Stimulated activated CD8-positive, alpha-beta memory T cell treated with anti-CD3 and anti-CD28 coated beads, Interleukin-7, amount 100 ng/mL, for 48 hours (primary cell): ENCODE measurements at regions not wholly inside any gene's neighbourhood (a gene's known extent, or its start where the extent isn't known, plus 50 kb on each side); places are given as distances from the start of the nearest gene placed in this dataset.

Experiments used
- DNase-seq, 2 donors: peaks; one replicate each; pipeline ENCODE4 v3.0.0-alpha.2; 2020; ENCODE audit warnings: low read depth in 1 of 2; ENCODE audit errors: extremely low read depth in 1 of 2

DNA sequence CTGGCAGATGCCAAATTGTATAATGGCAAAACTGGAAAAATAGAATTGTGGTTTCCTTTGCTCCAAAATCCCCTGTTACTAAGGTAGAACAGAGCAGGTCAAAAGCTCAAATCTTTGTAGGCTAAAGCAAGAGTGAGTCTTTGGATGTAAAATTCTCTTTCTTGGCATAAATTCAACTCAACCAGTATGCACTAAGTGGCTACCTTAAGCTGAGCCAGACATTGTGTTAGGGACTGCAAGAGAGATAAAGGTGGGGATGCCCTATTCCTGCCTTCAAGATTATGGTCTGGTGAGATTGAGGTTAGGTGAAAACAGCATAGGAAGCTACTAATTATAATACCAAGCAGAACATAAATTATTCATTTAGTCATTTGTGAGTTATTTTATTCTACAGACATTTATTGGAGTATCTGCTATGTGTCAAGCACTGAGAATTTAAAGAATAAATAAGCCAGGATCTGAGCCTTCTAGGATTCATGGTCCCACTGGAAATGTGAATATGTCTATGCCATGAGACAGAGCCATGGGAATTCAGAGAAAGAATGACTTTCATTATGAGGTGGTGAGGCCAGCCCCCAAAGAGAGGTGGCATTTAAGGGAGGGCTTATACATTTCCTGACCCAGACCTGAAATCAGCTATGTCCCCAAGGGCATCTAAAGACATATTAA, 198.0 kb upstream of the NCKAP5 start:
- no peak for DNase-seq

- DNase-seq: no peak
Observed at GRCh38 chr2:133768256-133768655, 200.0 kb upstream of the NCKAP5 start.

- no peak for DNase-seq
Observed at GRCh38 chr2:133768658-133769435, 200.6 kb upstream of the NCKAP5 start.

DNA sequence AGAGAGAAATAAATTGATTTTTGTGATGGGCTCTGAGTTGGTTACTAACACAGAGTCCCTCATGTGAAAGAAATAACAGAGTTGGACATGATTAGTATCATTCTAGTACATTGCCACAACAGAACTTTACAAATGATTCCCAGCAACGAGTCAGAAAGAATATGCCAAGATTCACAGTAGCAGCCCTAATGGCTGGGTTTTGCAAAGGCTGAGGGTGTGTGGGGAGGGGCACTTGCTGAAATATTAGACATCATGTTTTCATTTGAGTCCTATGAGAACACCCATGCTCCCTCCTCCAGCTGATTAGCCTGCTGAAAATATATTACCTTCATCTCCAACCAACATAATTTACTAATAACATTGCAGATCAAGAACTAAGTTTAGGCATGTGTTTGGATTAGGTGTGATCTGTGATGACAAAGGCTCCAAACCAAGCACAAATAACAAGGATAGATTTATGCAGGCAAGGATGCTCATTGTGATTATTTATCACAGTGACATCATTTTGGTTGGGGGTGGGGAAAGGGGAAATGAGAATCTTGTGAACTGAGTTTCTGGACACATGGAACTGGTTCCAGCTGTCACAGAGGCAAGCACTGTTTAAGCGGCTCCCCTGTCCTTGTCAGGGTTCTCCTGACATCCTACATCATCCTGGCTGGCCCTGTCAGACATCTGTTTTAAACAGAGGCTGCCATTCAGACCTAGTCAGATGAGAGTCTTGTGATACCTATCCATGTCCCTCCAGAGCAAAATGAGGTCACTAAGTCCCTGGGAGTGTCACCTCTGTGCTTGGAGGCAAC, 205.8 kb upstream of the NCKAP5 start:
- DNase-seq: no peak

DNA sequence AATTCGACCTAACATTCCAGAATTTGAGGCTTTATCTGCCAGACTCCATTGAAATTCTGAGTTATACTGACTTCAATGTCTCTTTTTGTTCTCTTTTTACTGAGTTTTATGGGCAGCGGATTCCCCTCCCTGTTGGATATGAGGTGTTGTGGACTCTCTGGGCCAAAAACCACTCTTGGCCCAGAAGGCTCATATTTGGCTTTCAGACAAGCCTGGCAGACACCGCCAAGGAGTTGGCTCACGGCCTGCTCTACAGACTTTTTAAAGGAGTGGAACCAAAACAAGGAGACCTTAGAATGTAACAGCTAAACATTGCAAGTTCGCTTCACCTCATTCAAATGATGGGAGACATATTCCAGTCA, 206.4 kb upstream of the NCKAP5 start:
- DNase-seq: no peak

GRCh38 chr2:133776936-133777573, 208.8 kb upstream of the NCKAP5 start:
- DNase-seq: no peak

DNA sequence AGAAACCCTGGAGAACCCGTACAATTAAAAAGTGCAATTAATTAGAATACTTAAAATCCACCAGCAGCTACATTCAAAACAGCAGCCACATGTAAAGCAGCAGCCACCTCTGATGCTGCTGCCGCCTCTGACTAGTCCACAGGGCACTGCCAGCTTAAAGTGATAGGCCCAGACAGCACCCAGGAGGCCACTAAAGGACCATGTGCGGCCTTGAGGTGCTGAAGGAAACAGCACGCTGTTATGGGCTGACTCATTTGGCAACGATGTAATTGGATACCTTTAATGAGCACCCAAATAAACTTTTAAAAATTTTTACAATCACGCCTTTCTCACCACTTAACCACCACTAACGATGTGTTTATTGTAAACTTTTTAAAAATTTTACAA, 209.3 kb upstream of the NCKAP5 start:
- DNase-seq: no peak

GRCh38 chr2:133780099-133780996, 212.1 kb upstream of the NCKAP5 start:
- no peak for DNase-seq

- DNase-seq: no peak
Observed at GRCh38 chr2:133780997-133781513, 212.8 kb upstream of the NCKAP5 start.

DNA sequence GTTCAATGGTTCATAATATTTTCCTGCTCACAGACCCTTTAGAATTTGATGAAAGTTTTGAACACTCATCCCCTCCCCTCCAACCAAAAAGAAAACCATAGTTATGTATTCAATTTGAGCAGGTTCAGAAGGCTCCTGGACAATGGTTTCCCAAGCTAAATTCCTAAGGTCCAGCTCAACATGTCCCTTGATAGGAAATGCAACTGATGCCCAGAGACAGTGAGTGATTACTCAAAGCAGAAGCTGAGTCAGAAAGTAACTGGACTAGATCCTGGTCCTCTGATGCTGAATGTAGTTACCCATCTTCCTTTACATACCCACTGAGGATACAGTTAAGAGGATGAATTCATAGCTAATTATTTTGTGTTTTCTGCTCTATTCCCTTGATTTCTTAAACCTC, 218.9 kb upstream of the NCKAP5 start:
- no peak for DNase-seq

- no peak for DNase-seq
Observed at GRCh38 chr2:133787651-133788050, 219.4 kb upstream of the NCKAP5 start.

DNA sequence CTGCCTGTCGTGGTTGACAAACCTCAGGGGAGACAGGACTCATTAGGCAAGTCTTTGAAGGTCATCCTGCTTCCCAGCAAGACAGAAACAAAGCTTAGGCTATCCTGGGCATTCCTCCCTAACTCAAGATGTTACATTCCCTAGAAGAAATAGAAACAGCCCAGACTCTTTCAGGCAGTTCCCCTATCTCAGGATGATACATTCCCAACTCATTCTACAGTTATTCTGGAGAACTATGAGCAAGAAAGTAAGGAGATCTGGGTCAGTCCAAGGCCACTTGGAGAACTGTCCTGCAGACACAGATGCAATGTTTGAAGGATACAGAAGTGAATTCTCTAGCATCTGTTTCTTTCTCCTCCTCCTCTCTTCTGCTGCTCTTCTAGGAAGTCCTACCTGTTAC, 220.1 kb upstream of the NCKAP5 start:
- no peak for DNase-seq

GRCh38 chr2:133789743-133790142, 221.5 kb upstream of the NCKAP5 start:
- no peak for DNase-seq

GRCh38 chr2:133790711-133791110, 222.4 kb upstream of the NCKAP5 start:
- no peak for DNase-seq

- DNase-seq: no peak
Observed at GRCh38 chr2:133791191-133791590, 222.9 kb upstream of the NCKAP5 start.

DNA sequence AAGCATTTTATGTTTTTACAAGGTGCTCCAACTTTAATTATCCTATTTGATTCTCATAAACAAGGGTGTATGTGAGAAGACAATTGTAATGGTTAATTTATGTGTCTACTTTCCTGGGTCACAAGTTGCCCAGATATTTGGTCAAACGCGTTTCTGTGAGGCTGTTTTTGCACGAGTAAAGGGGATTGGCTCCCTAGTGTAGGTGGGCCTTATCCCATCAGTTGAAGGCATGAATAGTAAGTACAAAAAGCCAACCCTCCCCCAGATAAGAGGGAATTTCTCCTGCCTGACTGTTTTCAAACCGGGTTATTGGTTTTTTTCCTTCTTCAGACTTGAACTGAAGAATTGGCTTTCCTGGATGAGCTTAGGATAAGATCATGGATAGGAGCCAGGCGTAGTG, 224.0 kb upstream of the NCKAP5 start:
- no peak for DNase-seq

GRCh38 chr2:133794114-133794513, 225.9 kb upstream of the NCKAP5 start:
- no peak for DNase-seq

DNA sequence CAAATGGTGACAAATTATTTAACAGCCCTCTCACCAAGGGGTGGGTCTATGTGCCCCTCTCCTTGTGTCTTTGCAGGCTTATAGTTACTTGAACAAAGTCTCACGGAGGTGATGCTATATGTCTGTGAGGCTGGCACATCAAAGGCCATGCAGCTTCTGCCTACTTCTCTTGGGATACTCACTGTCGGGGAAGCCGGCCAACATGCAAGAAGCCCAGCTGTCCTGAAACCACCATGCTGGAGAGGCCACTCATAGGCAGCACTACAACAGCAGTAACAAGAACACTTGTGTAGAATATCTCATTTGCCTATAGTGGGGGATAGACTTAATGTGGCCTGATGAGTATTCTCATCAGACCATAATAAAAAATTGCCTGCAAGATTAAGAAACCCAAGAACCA, 233.7 kb upstream of the NCKAP5 start:
- no peak for DNase-seq

GRCh38 chr2:133802409-133803039, 234.3 kb upstream of the NCKAP5 start:
- DNase-seq: no peak

DNA sequence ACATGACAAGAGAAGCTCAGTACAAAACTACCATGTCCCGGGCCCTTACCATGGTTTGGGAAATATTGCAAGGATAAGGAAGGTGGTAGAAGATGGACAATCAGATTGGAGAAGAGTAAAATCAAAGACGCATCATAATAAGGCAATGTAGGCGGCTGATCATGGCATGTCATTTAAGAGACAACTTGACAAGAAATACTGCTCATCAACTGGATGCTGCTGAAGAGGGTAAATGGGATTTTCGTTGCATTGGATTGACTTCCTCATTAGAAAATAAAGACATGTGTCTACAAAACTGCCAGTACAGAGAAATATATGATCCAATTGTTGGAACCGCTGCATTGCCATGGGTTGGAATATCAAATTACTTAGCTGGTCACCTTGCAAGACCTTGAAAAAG, 238.3 kb upstream of the NCKAP5 start:
- DNase-seq: no peak
